Lower leg skin (tissue), 3 donors: ENCODE measurements at regions not wholly inside any gene's neighbourhood (a gene's known extent, or its start where the extent isn't known, plus 50 kb on each side); places are given as distances from the start of the nearest gene placed in this dataset.

Experiments used
- POLR2A ChIP-seq, 2 donors: fragments of 450-650 bp; IDR thresholded peaks; one replicate each; pipeline ENCODE4 v1.6.1; 2016 to 2017; ENCODE audit warnings: antibody characterized with exemption in 2 of 2, mild to moderate bottlenecking in 1 of 2, moderate library complexity in 1 of 2
- TF ChIP-seq, protein P1 (sequence below), 3 donors: fragments of 450-650 bp; IDR thresholded peaks; one replicate each; pipeline ENCODE4 v1.5.1; 2016; ENCODE audit warnings: antibody characterized with exemption in 3 of 3, mild to moderate bottlenecking in 3 of 3, moderate library complexity in 2 of 3

GRCh38 chr5:28707706-28708105, 1669.3 kb upstream of the CDH9 start:
- TF ChIP-seq, protein P1, sequence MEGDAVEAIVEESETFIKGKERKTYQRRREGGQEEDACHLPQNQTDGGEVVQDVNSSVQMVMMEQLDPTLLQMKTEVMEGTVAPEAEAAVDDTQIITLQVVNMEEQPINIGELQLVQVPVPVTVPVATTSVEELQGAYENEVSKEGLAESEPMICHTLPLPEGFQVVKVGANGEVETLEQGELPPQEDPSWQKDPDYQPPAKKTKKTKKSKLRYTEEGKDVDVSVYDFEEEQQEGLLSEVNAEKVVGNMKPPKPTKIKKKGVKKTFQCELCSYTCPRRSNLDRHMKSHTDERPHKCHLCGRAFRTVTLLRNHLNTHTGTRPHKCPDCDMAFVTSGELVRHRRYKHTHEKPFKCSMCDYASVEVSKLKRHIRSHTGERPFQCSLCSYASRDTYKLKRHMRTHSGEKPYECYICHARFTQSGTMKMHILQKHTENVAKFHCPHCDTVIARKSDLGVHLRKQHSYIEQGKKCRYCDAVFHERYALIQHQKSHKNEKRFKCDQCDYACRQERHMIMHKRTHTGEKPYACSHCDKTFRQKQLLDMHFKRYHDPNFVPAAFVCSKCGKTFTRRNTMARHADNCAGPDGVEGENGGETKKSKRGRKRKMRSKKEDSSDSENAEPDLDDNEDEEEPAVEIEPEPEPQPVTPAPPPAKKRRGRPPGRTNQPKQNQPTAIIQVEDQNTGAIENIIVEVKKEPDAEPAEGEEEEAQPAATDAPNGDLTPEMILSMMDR (IDR thresholded peaks at IDR 0.05) = no peak
- no peak for TF ChIP-seq POLR2A (IDR thresholded peaks at IDR 0.05)
